ENCODE measurements at regions not wholly inside any gene's neighbourhood (a gene's known extent, or its start where the extent isn't known, plus 50 kb on each side); places are given as distances from the start of the nearest gene placed in this dataset.

DNA sequence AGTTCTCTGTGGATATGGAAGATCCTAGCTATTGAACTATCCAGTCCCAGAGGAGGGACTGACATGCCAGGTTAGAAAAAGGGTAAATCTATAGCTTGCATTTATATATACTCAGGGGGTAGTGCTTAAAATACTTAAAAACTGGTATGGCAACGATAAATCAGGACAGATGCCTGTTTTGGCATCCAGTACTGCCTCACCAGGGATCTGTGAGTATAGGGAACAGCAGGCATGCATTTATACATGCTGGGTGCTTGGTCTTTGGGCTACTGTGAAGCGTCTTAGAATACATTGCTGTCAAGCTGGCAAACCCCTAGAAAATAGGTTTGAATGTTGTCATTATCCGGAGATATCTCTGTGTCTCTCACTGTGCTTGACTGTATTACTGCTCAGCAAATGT, 94.2 kb upstream of the DRD2 start:
- no peak overlapping the region for H3K14ac ChIP-seq (replicated peaks; ENCODE audit: low read depth, low read length)
- no peak overlapping the region for H3K4me3 ChIP-seq (ENCODE audit: insufficient read depth, low read depth, low read length)
- H3K9ac ChIP-seq (ENCODE audit: low read depth, low read length), result no peak overlapping the region
- H2BK20ac ChIP-seq (ENCODE audit: low read depth, low read length), result no peak overlapping the region
- no peak overlapping the region for H2AK9ac ChIP-seq (replicated peaks; ENCODE audit: low read depth, low read length, poor library complexity)
- H3K56ac ChIP-seq (ENCODE audit: extremely low read depth, insufficient read depth, low read length), result no peak overlapping the region
- intact Hi-C loops (cut with micrococcal nuclease) (no loop called here), in situ Hi-C loops (cut with MboI; ENCODE audit: low sequenced_read_pairs) (no loop called here), dilution Hi-C loops (cut with HindIII; ENCODE audit: low sequenced_read_pairs, unreplicated experiment) (no loop called here)
- no peaks in the 10 kb centered on the region for H4K20me1 ChIP-seq (ENCODE audit: insufficient read depth, low read length)
- ChIA-PET POLR2A (ENCODE audit: unreplicated experiment) (interaction anchor here (0.8 kb wide), 1 partner anchor 16 kb away, joined by 3 read pairs; no protein-coding TSS in a partner anchor), CTCF (interaction anchor here (1.3 to 2.0 kb wide), 2 partner anchors 9 to 37 kb away, joined by 3 to 4 read pairs; no protein-coding TSS in a partner anchor)
- no peak overlapping the region for H4K5ac ChIP-seq (ENCODE audit: low read depth, low read length)
- H2BK15ac ChIP-seq (ENCODE audit: low read depth, low read length), result no peak overlapping the region
- no peaks in the 10 kb centered on the region for H3K79me1 ChIP-seq (ENCODE audit: low read depth in 1 of 2, low read length in 2 of 2)
- H3K4me2 ChIP-seq (ENCODE audit: low read depth, low read length), result no peak overlapping the region
- peaks cover 8% of the 10 kb centered on the region for H3K27me3 ChIP-seq (ENCODE audit: control insufficient read depth, insufficient read depth, low read length)
- no peak overlapping the region for H3K27ac ChIP-seq (ENCODE audit: insufficient read depth, low read length)
- no peaks in the 10 kb centered on the region for H3K9me3 ChIP-seq (ENCODE audit: control insufficient read depth, insufficient read depth, low read length)
- no peak overlapping the region for H4K8ac ChIP-seq (ENCODE audit: low read depth in 2 of 2, low read length in 2 of 2)
- H4K91ac ChIP-seq (ENCODE audit: insufficient read depth, low read depth, low read length), result no peak overlapping the region
- DNase-seq (no peak), ATAC-seq (ENCODE audit: low read depth) (no peak)
- H2AK5ac ChIP-seq (ENCODE audit: low read depth, low read length), result no peak overlapping the region
- BruUV-seq (replicated peaks), result no TSS peak
- H3K23ac ChIP-seq (ENCODE audit: low read depth, low read length), result no peak overlapping the region
- no peak overlapping the region for H2BK120ac ChIP-seq (ENCODE audit: low read depth, low read length)
- no peaks in the 10 kb centered on the region for H3K9me1 ChIP-seq (ENCODE audit: insufficient read depth, low read length)
- H3K4ac ChIP-seq (ENCODE audit: low read depth, low read length), result no peak overlapping the region
- H3K4me1 ChIP-seq (ENCODE audit: control insufficient read depth, insufficient read depth, low read length), result no peaks in the 10 kb centered on the region; the same call in 1 of the 2 replicates
- no peak overlapping the region for H3K18ac ChIP-seq (ENCODE audit: low read depth, low read length)
- H2AFZ ChIP-seq (replicated peaks; ENCODE audit: low read length, poor library complexity), result no peak overlapping the region
- no CpG with 5 or more reads among the region's 3 CpGs for WGBS, 2 experiments (ENCODE audit: extremely low coverage in 2 of 2, insufficient read length in 1 of 2)
- H3K36me3 ChIP-seq (ENCODE audit: control insufficient read depth, insufficient read depth, low read length), result no peaks in the 10 kb centered on the region
- H2BK5ac ChIP-seq (ENCODE audit: low read depth, low read length, poor library complexity, severe bottlenecking), result no peak overlapping the region
- TF ChIP-seq, protein P1, sequence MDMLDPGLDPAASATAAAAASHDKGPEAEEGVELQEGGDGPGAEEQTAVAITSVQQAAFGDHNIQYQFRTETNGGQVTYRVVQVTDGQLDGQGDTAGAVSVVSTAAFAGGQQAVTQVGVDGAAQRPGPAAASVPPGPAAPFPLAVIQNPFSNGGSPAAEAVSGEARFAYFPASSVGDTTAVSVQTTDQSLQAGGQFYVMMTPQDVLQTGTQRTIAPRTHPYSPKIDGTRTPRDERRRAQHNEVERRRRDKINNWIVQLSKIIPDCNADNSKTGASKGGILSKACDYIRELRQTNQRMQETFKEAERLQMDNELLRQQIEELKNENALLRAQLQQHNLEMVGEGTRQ (IDR thresholded peaks at IDR 0.05; ENCODE audit: low read depth, low read length), result no peak
- TF ChIP-seq RAD21 (IDR thresholded peaks at IDR 0.05; ENCODE audit: low read length) (no peak), RFX5 (IDR thresholded peaks at IDR 0.05; ENCODE audit: low read depth, low read length) (no peak), CEBPB (IDR thresholded peaks at IDR 0.05; ENCODE audit: low read depth, low read length) (no peak), NFE2L2 (IDR thresholded peaks at IDR 0.05; ENCODE audit: low read depth, low read length) (no peak), BHLHE40 (IDR thresholded peaks at IDR 0.05; ENCODE audit: low read depth, low read length) (no peak), POLR2A (IDR thresholded peaks at IDR 0.05; ENCODE audit: low read depth, low read length) (no peak), RCOR1 (IDR thresholded peaks at IDR 0.05; ENCODE audit: insufficient replicate concordance, low read length) (no peak), CHD1 (IDR thresholded peaks at IDR 0.05; ENCODE audit: low read depth, low read length) (no peak), ELK1 (IDR thresholded peaks at IDR 0.05; ENCODE audit: borderline replicate concordance, low read depth, low read length) (no peak), MXI1 (IDR thresholded peaks at IDR 0.05; ENCODE audit: borderline replicate concordance, low read depth, low read length) (no peak), FOS (IDR thresholded peaks at IDR 0.05; ENCODE audit: low read depth, low read length) (no peak), SMC3 (IDR thresholded peaks at IDR 0.05; ENCODE audit: low read depth, low read length) (no peak), MAZ (IDR thresholded peaks at IDR 0.05; ENCODE audit: borderline replicate concordance, low read depth, low read length) (no peak), MAFK (IDR thresholded peaks at IDR 0.05; ENCODE audit: low read depth, low read length) (no peak)
- TF ChIP-seq, protein P2, sequence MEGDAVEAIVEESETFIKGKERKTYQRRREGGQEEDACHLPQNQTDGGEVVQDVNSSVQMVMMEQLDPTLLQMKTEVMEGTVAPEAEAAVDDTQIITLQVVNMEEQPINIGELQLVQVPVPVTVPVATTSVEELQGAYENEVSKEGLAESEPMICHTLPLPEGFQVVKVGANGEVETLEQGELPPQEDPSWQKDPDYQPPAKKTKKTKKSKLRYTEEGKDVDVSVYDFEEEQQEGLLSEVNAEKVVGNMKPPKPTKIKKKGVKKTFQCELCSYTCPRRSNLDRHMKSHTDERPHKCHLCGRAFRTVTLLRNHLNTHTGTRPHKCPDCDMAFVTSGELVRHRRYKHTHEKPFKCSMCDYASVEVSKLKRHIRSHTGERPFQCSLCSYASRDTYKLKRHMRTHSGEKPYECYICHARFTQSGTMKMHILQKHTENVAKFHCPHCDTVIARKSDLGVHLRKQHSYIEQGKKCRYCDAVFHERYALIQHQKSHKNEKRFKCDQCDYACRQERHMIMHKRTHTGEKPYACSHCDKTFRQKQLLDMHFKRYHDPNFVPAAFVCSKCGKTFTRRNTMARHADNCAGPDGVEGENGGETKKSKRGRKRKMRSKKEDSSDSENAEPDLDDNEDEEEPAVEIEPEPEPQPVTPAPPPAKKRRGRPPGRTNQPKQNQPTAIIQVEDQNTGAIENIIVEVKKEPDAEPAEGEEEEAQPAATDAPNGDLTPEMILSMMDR (conservative IDR thresholded peaks at IDR 0.05; ENCODE audit: low read depth, low read length), result no peak

All from IMR-90 (cell line).